ENCODE measurements at regions not wholly inside any gene's neighbourhood (a gene's known extent, or its start where the extent isn't known, plus 50 kb on each side); places are given as distances from the start of the nearest gene placed in this dataset.

DNA sequence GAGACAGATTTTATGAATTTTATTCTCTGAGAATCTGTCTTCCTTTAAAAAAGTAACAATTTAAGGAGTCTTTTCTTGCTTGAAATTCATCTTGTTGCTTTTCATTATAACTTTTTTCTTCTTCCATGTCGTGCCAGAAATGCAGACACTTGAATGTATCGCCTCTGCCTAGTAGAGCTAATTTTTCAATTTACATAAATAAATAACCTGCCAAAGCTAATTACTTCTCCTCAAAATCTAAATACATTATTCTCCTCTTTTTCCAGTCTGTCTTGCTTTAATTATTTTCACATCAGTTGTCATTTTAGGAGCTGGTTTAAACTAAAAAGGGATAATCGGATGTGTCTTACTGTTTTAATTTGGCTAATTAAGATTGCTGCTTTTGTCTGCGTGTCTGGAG lies 711.1 kb upstream of the SEL1L start:
- no peak overlapping the region for H3K4me3 Mint-ChIP-seq (ENCODE audit: unreplicated experiment)
- TF ChIP-seq, protein P1, sequence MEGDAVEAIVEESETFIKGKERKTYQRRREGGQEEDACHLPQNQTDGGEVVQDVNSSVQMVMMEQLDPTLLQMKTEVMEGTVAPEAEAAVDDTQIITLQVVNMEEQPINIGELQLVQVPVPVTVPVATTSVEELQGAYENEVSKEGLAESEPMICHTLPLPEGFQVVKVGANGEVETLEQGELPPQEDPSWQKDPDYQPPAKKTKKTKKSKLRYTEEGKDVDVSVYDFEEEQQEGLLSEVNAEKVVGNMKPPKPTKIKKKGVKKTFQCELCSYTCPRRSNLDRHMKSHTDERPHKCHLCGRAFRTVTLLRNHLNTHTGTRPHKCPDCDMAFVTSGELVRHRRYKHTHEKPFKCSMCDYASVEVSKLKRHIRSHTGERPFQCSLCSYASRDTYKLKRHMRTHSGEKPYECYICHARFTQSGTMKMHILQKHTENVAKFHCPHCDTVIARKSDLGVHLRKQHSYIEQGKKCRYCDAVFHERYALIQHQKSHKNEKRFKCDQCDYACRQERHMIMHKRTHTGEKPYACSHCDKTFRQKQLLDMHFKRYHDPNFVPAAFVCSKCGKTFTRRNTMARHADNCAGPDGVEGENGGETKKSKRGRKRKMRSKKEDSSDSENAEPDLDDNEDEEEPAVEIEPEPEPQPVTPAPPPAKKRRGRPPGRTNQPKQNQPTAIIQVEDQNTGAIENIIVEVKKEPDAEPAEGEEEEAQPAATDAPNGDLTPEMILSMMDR (IDR thresholded peaks at IDR 0.05): no peak
- DNase-seq (ENCODE audit: extremely low spot score, unreplicated experiment): no peak
- H3K36me3 Mint-ChIP-seq (ENCODE audit: unreplicated experiment): no peaks in the 10 kb centered on the region
- H3K4me1 Mint-ChIP-seq (ENCODE audit: unreplicated experiment): no peaks in the 10 kb centered on the region
- H3K27me3 Mint-ChIP-seq (ENCODE audit: unreplicated experiment): no peaks in the 10 kb centered on the region
- H3K27ac Mint-ChIP-seq (ENCODE audit: unreplicated experiment): no peak overlapping the region
- H3K9me3 Mint-ChIP-seq (ENCODE audit: unreplicated experiment): peaks cover 16% of the 10 kb centered on the region

DNA sequence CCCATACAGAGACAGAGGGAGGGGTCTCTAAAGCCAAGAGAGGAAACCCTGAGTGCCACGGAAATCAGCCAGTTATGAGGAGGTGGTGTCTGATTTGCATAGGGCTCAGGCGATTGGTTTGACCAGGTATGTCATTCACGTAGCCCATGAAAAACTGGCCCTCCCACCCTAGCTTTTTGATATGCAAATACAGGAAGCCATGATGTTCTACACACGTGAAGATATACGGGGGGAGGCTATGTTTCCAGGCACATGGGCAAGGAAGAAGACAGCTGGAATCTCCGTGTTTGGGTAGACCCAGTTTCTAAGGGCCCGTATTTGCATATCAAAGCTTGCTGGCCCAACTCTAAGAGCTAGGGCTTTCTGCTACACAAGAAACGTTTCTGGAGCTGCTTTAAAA lies 717.8 kb upstream of the SEL1L start:
- Mint-ChIP-seq H3K4me1 (ENCODE audit: unreplicated experiment) (no peaks in the 10 kb centered on the region), H3K27me3 (ENCODE audit: unreplicated experiment) (no peaks in the 10 kb centered on the region), H3K36me3 (ENCODE audit: unreplicated experiment) (no peaks in the 10 kb centered on the region), H3K27ac (ENCODE audit: unreplicated experiment) (no peak overlapping the region), H3K9me3 (ENCODE audit: unreplicated experiment) (peaks cover 19% of the 10 kb centered on the region), H3K4me3 (ENCODE audit: unreplicated experiment) (no peak overlapping the region)
- TF ChIP-seq, protein P1 (IDR thresholded peaks at IDR 0.05): no peak
- no peak for DNase-seq (ENCODE audit: extremely low spot score, unreplicated experiment)

DNA sequence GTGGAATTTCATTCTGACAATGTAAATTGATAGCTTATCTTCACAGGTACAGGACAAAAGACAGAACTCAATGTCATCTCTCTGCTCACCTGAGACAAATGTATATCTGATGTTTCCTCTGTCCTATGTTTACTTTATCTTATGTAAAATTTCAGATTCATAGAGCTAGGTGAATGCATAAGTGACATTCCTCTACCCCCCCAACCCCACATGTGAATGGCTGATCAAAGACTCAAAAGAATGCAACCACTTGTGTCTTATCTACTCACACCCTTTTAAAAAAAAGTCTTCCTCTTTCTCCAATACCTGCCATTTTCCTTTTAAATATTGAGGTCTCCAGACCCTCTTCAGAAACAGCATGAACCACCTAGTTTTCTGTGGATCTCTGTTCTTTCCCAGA lies 736.6 kb upstream of the SEL1L start:
- H3K27me3 Mint-ChIP-seq (ENCODE audit: unreplicated experiment): no peaks in the 10 kb centered on the region
- no peaks in the 10 kb centered on the region for H3K4me1 Mint-ChIP-seq (ENCODE audit: unreplicated experiment)
- no peak overlapping the region for H3K4me3 Mint-ChIP-seq (ENCODE audit: unreplicated experiment)
- H3K9me3 Mint-ChIP-seq (ENCODE audit: unreplicated experiment): peaks cover 39% of the 10 kb centered on the region
- H3K27ac Mint-ChIP-seq (ENCODE audit: unreplicated experiment): no peak overlapping the region
- no peak for DNase-seq (ENCODE audit: extremely low spot score, unreplicated experiment)
- TF ChIP-seq, protein P1 (IDR thresholded peaks at IDR 0.05): no peak
- H3K36me3 Mint-ChIP-seq (ENCODE audit: unreplicated experiment): no peaks in the 10 kb centered on the region

DNA sequence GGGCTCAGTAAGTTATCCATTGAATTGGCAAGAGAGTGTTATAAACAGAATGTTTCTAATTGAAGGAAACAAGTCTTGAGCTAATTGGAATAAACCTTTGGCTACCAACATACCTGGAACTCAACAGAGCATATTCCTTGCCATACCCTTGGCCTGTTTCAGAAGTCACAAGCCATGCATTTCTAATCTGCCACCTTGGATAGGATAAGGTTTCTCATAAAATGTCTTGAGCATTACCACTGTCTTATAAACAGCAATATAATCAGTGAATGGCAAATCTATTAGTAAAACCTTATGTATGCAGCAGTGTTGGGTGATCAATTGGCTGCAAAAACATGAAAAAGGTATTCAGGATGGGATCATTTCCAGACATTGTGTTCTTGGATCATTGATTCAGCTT lies 765.2 kb upstream of the SEL1L start:
- Mint-ChIP-seq H3K27me3 (ENCODE audit: unreplicated experiment) (no peaks in the 10 kb centered on the region), H3K4me1 (ENCODE audit: unreplicated experiment) (no peaks in the 10 kb centered on the region), H3K9me3 (ENCODE audit: unreplicated experiment) (peaks cover 29% of the 10 kb centered on the region), H3K36me3 (ENCODE audit: unreplicated experiment) (no peaks in the 10 kb centered on the region), H3K4me3 (ENCODE audit: unreplicated experiment) (no peak overlapping the region), H3K27ac (ENCODE audit: unreplicated experiment) (no peak overlapping the region)
- no peak for DNase-seq (ENCODE audit: extremely low spot score, unreplicated experiment)
- TF ChIP-seq, protein P1 (IDR thresholded peaks at IDR 0.05): no peak

- Mint-ChIP-seq H3K9me3 (ENCODE audit: unreplicated experiment) (peaks cover 12% of the 10 kb centered on the region), H3K4me1 (ENCODE audit: unreplicated experiment) (no peaks in the 10 kb centered on the region), H3K27ac (ENCODE audit: unreplicated experiment) (no peak overlapping the region), H3K27me3 (ENCODE audit: unreplicated experiment) (no peaks in the 10 kb centered on the region), H3K36me3 (ENCODE audit: unreplicated experiment) (no peaks in the 10 kb centered on the region), H3K4me3 (ENCODE audit: unreplicated experiment) (no peak overlapping the region)
- TF ChIP-seq, protein P1 (IDR thresholded peaks at IDR 0.05): no peak
- no peak for DNase-seq (ENCODE audit: extremely low spot score, unreplicated experiment)
These were observed 775.5 kb upstream of the SEL1L start for GRCh38 chr14:82309199-82309598.

Measured in osteocyte (in vitro differentiated cells).